ENCODE measurements at regions not wholly inside any gene's neighbourhood (a gene's known extent, or its start where the extent isn't known, plus 50 kb on each side); places are given as distances from the start of the nearest gene placed in this dataset.

GRCh38 chr11:103829596-103829995 is 206.8 kb upstream of the DDI1 start:
- H3K36me3 ChIP-seq, result no peaks in the 10 kb centered on the region
- 95 to 100% (median 95%) methylated on average over 3 to 4 of the region's 4 CpGs for WGBS, 5 donors
- H3K27me3 ChIP-seq, result no peaks in the 10 kb centered on the region
- peaks cover 0 to 32% (median 8%) of the 10 kb centered on the region in 4 donors for H3K9me3 ChIP-seq
- no peak for DNase-seq
- TF ChIP-seq CTCF (IDR thresholded peaks at IDR 0.05) (no peak), POLR2A (IDR thresholded peaks at IDR 0.05) (no peak), EP300 (IDR thresholded peaks at IDR 0.05) (no peak), POLR2AphosphoS5 (IDR thresholded peaks at IDR 0.05) (no peak)
- H3K4me1 ChIP-seq, result no peaks in the 10 kb centered on the region
- intact Hi-C loops (cut with DNase I; ENCODE audit: low total_unique reads), result no loop called here
- H3K27ac ChIP-seq, result no peak overlapping the region
- no peak overlapping the region for H3K4me3 ChIP-seq

- Histone ChIP-seq H3K9me3 (peaks cover 0 to 32% (median 8%) of the 10 kb centered on the region in 4 donors), H3K36me3 (no peaks in the 10 kb centered on the region), H3K4me1 (no peaks in the 10 kb centered on the region), H3K27ac (no peak overlapping the region), H3K27me3 (no peaks in the 10 kb centered on the region), H3K4me3 (no peak overlapping the region)
- no peak for DNase-seq
- TF ChIP-seq POLR2AphosphoS5 (IDR thresholded peaks at IDR 0.05) (no peak), EP300 (IDR thresholded peaks at IDR 0.05) (no peak), CTCF (IDR thresholded peaks at IDR 0.05) (no peak), POLR2A (IDR thresholded peaks at IDR 0.05) (no peak)
- WGBS, 5 donors, result 0 to 100% (median 50%) methylated on average over 1 of the region's 1 CpG
- intact Hi-C loops (cut with DNase I; ENCODE audit: low total_unique reads), result no loop called here
Measured at GRCh38 chr11:103830205-103830604, 206.2 kb upstream of the DDI1 start.

GRCh38 chr11:103832762-103833161 is 203.7 kb upstream of the DDI1 start:
- Histone ChIP-seq H3K4me3 (no peak overlapping the region), H3K4me1 (no peaks in the 10 kb centered on the region), H3K36me3 (no peaks in the 10 kb centered on the region), H3K27ac (no peak overlapping the region), H3K9me3 (peaks cover 0 to 32% (median 8%) of the 10 kb centered on the region in 4 donors), H3K27me3 (no peaks in the 10 kb centered on the region)
- TF ChIP-seq CTCF (IDR thresholded peaks at IDR 0.05), result no peak
- TF ChIP-seq POLR2A (IDR thresholded peaks at IDR 0.05), result no peak
- no peak for TF ChIP-seq POLR2AphosphoS5 (IDR thresholded peaks at IDR 0.05)
- TF ChIP-seq EP300 (IDR thresholded peaks at IDR 0.05), result no peak
- intact Hi-C loops (cut with DNase I; ENCODE audit: low total_unique reads), result no loop called here
- WGBS, 5 donors, result 77 to 84% (median 83%) methylated on average over 3 of the region's 3 CpGs
- DNase-seq, result no peak

GRCh38 chr11:103842191-103842590 is 194.2 kb upstream of the DDI1 start:
- intact Hi-C loops (cut with DNase I; ENCODE audit: low total_unique reads), result no loop called here
- peaks cover 0 to 17% (median 3%) of the 10 kb centered on the region in 4 donors for H3K4me1 ChIP-seq
- H3K27me3 ChIP-seq, result no peaks in the 10 kb centered on the region
- WGBS, 5 donors, result 44 to 57% (median 52%) methylated on average over 6 of the region's 6 CpGs
- H3K36me3 ChIP-seq, result no peaks in the 10 kb centered on the region
- DNase-seq, result no peak
- TF ChIP-seq POLR2A (IDR thresholded peaks at IDR 0.05), result no peak
- no peak for TF ChIP-seq EP300 (IDR thresholded peaks at IDR 0.05)
- no peak for TF ChIP-seq POLR2AphosphoS5 (IDR thresholded peaks at IDR 0.05)
- TF ChIP-seq CTCF (IDR thresholded peaks at IDR 0.05), result no peak
- H3K9me3 ChIP-seq, result no peaks in the 10 kb centered on the region
- H3K4me3 ChIP-seq, result no peak overlapping the region
- no peak overlapping the region for H3K27ac ChIP-seq

All from stomach (tissue), 8 donors.